SK-N-SH treated with all-trans-retinoic acid at 6 μM for 48 hours (cell line): ENCODE measurements at regions not wholly inside any gene's neighbourhood (a gene's known extent, or its start where the extent isn't known, plus 50 kb on each side); places are given as distances from the start of the nearest gene placed in this dataset.

Experiments used
- ZNF70 ChIP-seq: fragments of 450-650 bp; formaldehyde crosslinking; IDR thresholded peaks from 2 replicates; pipeline ENCODE4 v1.5.0; 2020; ENCODE audit warnings: mild to moderate bottlenecking, moderate library complexity
- TF ChIP-seq, protein P1 (sequence below): fragments of 250-450 bp; sonication (Bioruptor Pico); IDR thresholded peaks from 2 replicates; pipeline ENCODE4 v1.5.1; 2020; ENCODE audit warnings: low read depth, mild to moderate bottlenecking, moderate library complexity

- TF ChIP-seq ZNF70 (CRISPR knock-in tag) = no peak
- TF ChIP-seq, protein P1, sequence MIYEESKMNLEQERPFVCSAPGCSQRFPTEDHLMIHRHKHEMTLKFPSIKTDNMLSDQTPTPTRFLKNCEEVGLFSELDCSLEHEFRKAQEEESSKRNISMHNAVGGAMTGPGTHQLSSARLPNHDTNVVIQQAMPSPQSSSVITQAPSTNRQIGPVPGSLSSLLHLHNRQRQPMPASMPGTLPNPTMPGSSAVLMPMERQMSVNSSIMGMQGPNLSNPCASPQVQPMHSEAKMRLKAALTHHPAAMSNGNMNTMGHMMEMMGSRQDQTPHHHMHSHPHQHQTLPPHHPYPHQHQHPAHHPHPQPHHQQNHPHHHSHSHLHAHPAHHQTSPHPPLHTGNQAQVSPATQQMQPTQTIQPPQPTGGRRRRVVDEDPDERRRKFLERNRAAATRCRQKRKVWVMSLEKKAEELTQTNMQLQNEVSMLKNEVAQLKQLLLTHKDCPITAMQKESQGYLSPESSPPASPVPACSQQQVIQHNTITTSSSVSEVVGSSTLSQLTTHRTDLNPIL (CRISPR knock-in tag) = no peak
These were observed 55.9 kb upstream of the AVPR1A start for GRCh38 chr12:63206909-63207308.
